Spleen (tissue), 3 donors: ENCODE measurements at regions not wholly inside any gene's neighbourhood (a gene's known extent, or its start where the extent isn't known, plus 50 kb on each side); places are given as distances from the start of the nearest gene placed in this dataset.

ENCODE experiments used
- POLR2A ChIP-seq, 3 donors: fragments of 450-650 bp; IDR thresholded peaks; one replicate each; pipeline ENCODE4 v1.5.1; 2017; ENCODE audit warnings: antibody characterized with exemption in 3 of 3, mild to moderate bottlenecking in 1 of 3
- POLR2AphosphoS5 ChIP-seq, 3 donors: sonication (generic); formaldehyde crosslinking; IDR thresholded peaks; one replicate each; pipeline ENCODE4 v1.5.1; 2017; ENCODE audit warnings: antibody characterized with exemption in 3 of 3

- no peak for TF ChIP-seq POLR2AphosphoS5 (IDR thresholded peaks at IDR 0.05)
- TF ChIP-seq POLR2A (IDR thresholded peaks at IDR 0.05): no peak
Observed at GRCh38 chr7:46945328-46945727, 636.6 kb downstream of the TNS3 start.
